ENCODE measurements at regions not wholly inside any gene's neighbourhood (a gene's known extent, or its start where the extent isn't known, plus 50 kb on each side); places are given as distances from the start of the nearest gene placed in this dataset.

- TF ChIP-seq CTCF (IDR thresholded peaks at IDR 0.05; ENCODE audit: unreplicated experiment): no peak
- Mint-ChIP-seq H3K4me3 (ENCODE audit: low read depth) (no peak overlapping the region), H3K27me3 (no peaks in the 10 kb centered on the region), H3K36me3 (ENCODE audit: insufficient read depth) (no peaks in the 10 kb centered on the region), H3K4me1 (ENCODE audit: low read depth) (no peaks in the 10 kb centered on the region), H3K9me3 (ENCODE audit: low read depth) (peaks cover 16% of the 10 kb centered on the region), H3K27ac (no peak overlapping the region)
- no peak for DNase-seq (ENCODE audit: low spot score, unreplicated experiment)
Measured at GRCh38 chrX:8919801-8920200, 114.1 kb downstream of the FAM9B start.

GRCh38 chrX:8916697-8917096, 115.5 kb upstream of the FAM9A start:
- no peak overlapping the region for H3K27ac Mint-ChIP-seq
- no peak for DNase-seq (ENCODE audit: low spot score, unreplicated experiment)
- H3K4me3 Mint-ChIP-seq (ENCODE audit: low read depth): no peak overlapping the region
- H3K9me3 Mint-ChIP-seq (ENCODE audit: low read depth): peaks cover 12% of the 10 kb centered on the region
- no peaks in the 10 kb centered on the region for H3K36me3 Mint-ChIP-seq (ENCODE audit: insufficient read depth)
- H3K4me1 Mint-ChIP-seq (ENCODE audit: low read depth): no peaks in the 10 kb centered on the region
- H3K27me3 Mint-ChIP-seq: no peaks in the 10 kb centered on the region
- no peak for TF ChIP-seq CTCF (IDR thresholded peaks at IDR 0.05; ENCODE audit: unreplicated experiment)

GRCh38 chrX:8914681-8915080, 113.5 kb upstream of the FAM9A start:
- Mint-ChIP-seq H3K27me3 (no peaks in the 10 kb centered on the region), H3K4me1 (ENCODE audit: low read depth) (no peaks in the 10 kb centered on the region), H3K4me3 (ENCODE audit: low read depth) (no peak overlapping the region), H3K27ac (no peak overlapping the region), H3K36me3 (ENCODE audit: insufficient read depth) (no peaks in the 10 kb centered on the region), H3K9me3 (ENCODE audit: low read depth) (peaks cover 13% of the 10 kb centered on the region)
- no peak for DNase-seq (ENCODE audit: low spot score, unreplicated experiment)
- TF ChIP-seq CTCF (IDR thresholded peaks at IDR 0.05; ENCODE audit: unreplicated experiment): no peak

GRCh38 chrX:8913655-8914409, 112.6 kb upstream of the FAM9A start:
- Mint-ChIP-seq H3K36me3 (ENCODE audit: insufficient read depth) (no peaks in the 10 kb centered on the region), H3K27ac (no peak overlapping the region), H3K4me3 (ENCODE audit: low read depth) (no peak overlapping the region), H3K9me3 (ENCODE audit: low read depth) (peaks cover 13% of the 10 kb centered on the region), H3K4me1 (ENCODE audit: low read depth) (no peaks in the 10 kb centered on the region), H3K27me3 (no peaks in the 10 kb centered on the region)
- DNase-seq (ENCODE audit: low spot score, unreplicated experiment): no peak
- no peak for TF ChIP-seq CTCF (IDR thresholded peaks at IDR 0.05; ENCODE audit: unreplicated experiment)

- H3K36me3 Mint-ChIP-seq (ENCODE audit: insufficient read depth): no peaks in the 10 kb centered on the region
- H3K27ac Mint-ChIP-seq: no peak overlapping the region
- no peaks in the 10 kb centered on the region for H3K4me1 Mint-ChIP-seq (ENCODE audit: low read depth)
- peaks cover 17% of the 10 kb centered on the region for H3K9me3 Mint-ChIP-seq (ENCODE audit: low read depth)
- H3K4me3 Mint-ChIP-seq (ENCODE audit: low read depth): no peak overlapping the region
- TF ChIP-seq CTCF (IDR thresholded peaks at IDR 0.05; ENCODE audit: unreplicated experiment): no peak
- no peak for DNase-seq (ENCODE audit: low spot score, unreplicated experiment)
- H3K27me3 Mint-ChIP-seq: peaks cover 3% of the 10 kb centered on the region
Measured at GRCh38 chrX:8907688-8908087, 106.5 kb upstream of the FAM9A start.

Data from progenitor cell of endocrine pancreas (in vitro differentiated cells).